Lung (tissue), 11 donors: ENCODE measurements at regions not wholly inside any gene's neighbourhood (a gene's known extent, or its start where the extent isn't known, plus 50 kb on each side); places are given as distances from the start of the nearest gene placed in this dataset.

ENCODE experiments used
- ATAC-seq: fragments of 200-7000 bp; cut with Tn5 transposase; one replicate; pipeline ENCODE4 v1.9.1; 2020; ENCODE audit warnings: moderate number of reproducible peaks; ENCODE audit not compliant: insufficient read depth, low FRiP score
- DNase-seq, 3 donors: peaks; one replicate each; pipeline ENCODE4 v3.0.0-alpha.2; 2013 to 2017
- H3K27ac ChIP-seq, 2 donors: one replicate each; pipeline ENCODE4 v1.5.1; 2013; ENCODE audit warnings: mild to moderate bottlenecking in 2 of 2, moderate library complexity in 2 of 2, control low read depth in 1 of 2, inconsistent platforms in 1 of 2, low read depth in 1 of 2, low read length in 1 of 2
- H3K27me3 ChIP-seq, 3 donors: one replicate each; pipeline ENCODE4 v1.5.1; 2013; ENCODE audit warnings: low read length in 2 of 3; ENCODE audit not compliant: control insufficient read depth in 3 of 3, insufficient read depth in 3 of 3
- H3K36me3 ChIP-seq, 4 donors: one replicate each; pipeline ENCODE4 v1.5.1; 2013; ENCODE audit warnings: low read length in 4 of 4, mild to moderate bottlenecking in 1 of 4, moderate library complexity in 1 of 4; ENCODE audit not compliant: control insufficient read depth in 4 of 4, insufficient read depth in 4 of 4
- H3K4me1 ChIP-seq, 5 donors: one replicate each; pipeline ENCODE4 v1.5.1; 2013; ENCODE audit warnings: low read length in 5 of 5, mild to moderate bottlenecking in 2 of 5, moderate library complexity in 1 of 5; ENCODE audit not compliant: control insufficient read depth in 5 of 5, insufficient read depth in 5 of 5
- H3K4me3 ChIP-seq: one replicate; pipeline ENCODE4 v1.5.1; 2013; ENCODE audit warnings: mild to moderate bottlenecking, control low read depth, moderate library complexity
- H3K9ac ChIP-seq, 2 donors: one replicate each; pipeline ENCODE4 v1.5.1; 2013; ENCODE audit warnings: low read length in 2 of 2, control low read depth in 1 of 2; ENCODE audit not compliant: insufficient read depth in 1 of 2
- H3K9me3 ChIP-seq, 4 donors: one replicate each; pipeline ENCODE4 v1.5.1; 2013; ENCODE audit warnings: low read length in 3 of 4, mild to moderate bottlenecking in 1 of 4, moderate library complexity in 1 of 4; ENCODE audit not compliant: control insufficient read depth in 4 of 4, insufficient read depth in 3 of 4
- WGBS, 2 donors: extraction: QIAGEN DNeasy Blood & Tissue Kit; methylation state at CpG; one replicate each; pipeline ENCODE4 v1.1.7; 2013; 5-methylcytosine and 5-hydroxymethylcytosine counted together
- TF ChIP-seq, protein P1 (sequence below): IDR thresholded peaks from 2 replicates; pipeline ENCODE4 v1.5.1; 2012; ENCODE audit warnings: mild to moderate bottlenecking; ENCODE audit errors: control extremely low read depth, extremely low read depth
- donor health status: control.
- donor health status: control.
- donor health status: Bipolar disorder and iron deficiency.
- donor health status: healthy.
- donor health status: DM: yes; HTN: yes; CAD: no.

DNA sequence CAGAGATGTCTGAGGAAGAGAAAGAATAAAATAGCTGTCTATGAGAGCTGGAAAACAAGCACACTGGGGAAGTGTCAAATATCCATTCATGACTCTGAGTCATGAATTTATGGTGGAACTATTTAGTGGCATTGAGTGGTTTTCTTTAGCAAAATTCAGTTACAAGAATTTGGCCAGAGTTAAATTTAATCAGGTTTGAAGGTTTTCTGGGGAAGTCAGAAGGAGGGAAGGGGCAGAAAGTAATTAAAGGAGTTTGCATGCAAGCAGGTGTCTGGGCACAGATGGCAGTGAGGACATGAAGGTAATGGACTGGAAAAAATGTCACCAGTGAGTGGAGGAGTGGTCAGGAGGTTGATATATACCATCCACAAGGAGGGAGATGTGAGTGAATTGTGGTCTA, 121.9 kb upstream of the IVNS1ABP start:
- no peak overlapping the region for H3K27ac ChIP-seq
- no peaks in the 10 kb centered on the region for H3K36me3 ChIP-seq
- DNase-seq, result no peak
- TF ChIP-seq, protein P1, sequence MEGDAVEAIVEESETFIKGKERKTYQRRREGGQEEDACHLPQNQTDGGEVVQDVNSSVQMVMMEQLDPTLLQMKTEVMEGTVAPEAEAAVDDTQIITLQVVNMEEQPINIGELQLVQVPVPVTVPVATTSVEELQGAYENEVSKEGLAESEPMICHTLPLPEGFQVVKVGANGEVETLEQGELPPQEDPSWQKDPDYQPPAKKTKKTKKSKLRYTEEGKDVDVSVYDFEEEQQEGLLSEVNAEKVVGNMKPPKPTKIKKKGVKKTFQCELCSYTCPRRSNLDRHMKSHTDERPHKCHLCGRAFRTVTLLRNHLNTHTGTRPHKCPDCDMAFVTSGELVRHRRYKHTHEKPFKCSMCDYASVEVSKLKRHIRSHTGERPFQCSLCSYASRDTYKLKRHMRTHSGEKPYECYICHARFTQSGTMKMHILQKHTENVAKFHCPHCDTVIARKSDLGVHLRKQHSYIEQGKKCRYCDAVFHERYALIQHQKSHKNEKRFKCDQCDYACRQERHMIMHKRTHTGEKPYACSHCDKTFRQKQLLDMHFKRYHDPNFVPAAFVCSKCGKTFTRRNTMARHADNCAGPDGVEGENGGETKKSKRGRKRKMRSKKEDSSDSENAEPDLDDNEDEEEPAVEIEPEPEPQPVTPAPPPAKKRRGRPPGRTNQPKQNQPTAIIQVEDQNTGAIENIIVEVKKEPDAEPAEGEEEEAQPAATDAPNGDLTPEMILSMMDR, result no peak
- peaks cover 0 to 13% (median 0%) of the 10 kb centered on the region in 5 donors for H3K4me1 ChIP-seq
- no peak overlapping the region for H3K4me3 ChIP-seq
- no peak for ATAC-seq
- no peaks in the 10 kb centered on the region for H3K9me3 ChIP-seq
- no peaks in the 10 kb centered on the region for H3K27me3 ChIP-seq
- no peak overlapping the region for H3K9ac ChIP-seq

GRCh38 chr1:185435696-185436379, 118.8 kb upstream of the IVNS1ABP start:
- Histone ChIP-seq H3K9me3 (no peaks in the 10 kb centered on the region), H3K27ac (no peak overlapping the region), H3K4me3 (no peak overlapping the region), H3K9ac (no peak overlapping the region), H3K4me1 (peaks cover 0 to 9% (median 0%) of the 10 kb centered on the region in 5 donors), H3K27me3 (no peaks in the 10 kb centered on the region), H3K36me3 (no peaks in the 10 kb centered on the region)
- no peak for DNase-seq
- TF ChIP-seq, protein P1, result no peak
- ATAC-seq, result no peak
- 92 to 100% methylated on average over 1 of the region's 1 CpG for WGBS, 2 donors

DNA sequence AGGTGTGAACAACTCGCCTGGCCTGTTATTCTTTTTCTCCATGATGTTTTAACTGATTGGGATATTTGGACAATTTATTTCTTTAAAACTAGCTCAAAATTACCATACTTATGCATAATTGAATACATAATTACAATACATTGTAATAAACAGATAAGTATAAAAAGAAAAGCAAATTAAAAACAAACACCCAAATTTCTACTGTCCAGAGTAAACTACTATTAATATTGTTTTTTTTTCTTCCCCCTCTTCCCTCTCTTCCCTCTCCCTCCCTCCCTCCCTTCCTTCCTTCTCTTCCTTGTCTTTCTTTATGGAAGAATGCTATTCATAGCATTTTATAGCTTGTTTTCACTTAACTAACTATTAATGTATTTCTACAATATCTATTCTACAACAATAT, 117.7 kb upstream of the IVNS1ABP start:
- Histone ChIP-seq H3K36me3 (no peaks in the 10 kb centered on the region), H3K4me1 (peaks cover 0 to 4% (median 0%) of the 10 kb centered on the region in 5 donors), H3K9ac (no peak overlapping the region), H3K27ac (no peak overlapping the region), H3K27me3 (no peaks in the 10 kb centered on the region), H3K9me3 (no peaks in the 10 kb centered on the region), H3K4me3 (no peak overlapping the region)
- DNase-seq, result no peak
- TF ChIP-seq, protein P1, result no peak
- no peak for ATAC-seq
- WGBS, 2 donors, result 92 to 96% methylated on average over 1 of the region's 1 CpG

DNA sequence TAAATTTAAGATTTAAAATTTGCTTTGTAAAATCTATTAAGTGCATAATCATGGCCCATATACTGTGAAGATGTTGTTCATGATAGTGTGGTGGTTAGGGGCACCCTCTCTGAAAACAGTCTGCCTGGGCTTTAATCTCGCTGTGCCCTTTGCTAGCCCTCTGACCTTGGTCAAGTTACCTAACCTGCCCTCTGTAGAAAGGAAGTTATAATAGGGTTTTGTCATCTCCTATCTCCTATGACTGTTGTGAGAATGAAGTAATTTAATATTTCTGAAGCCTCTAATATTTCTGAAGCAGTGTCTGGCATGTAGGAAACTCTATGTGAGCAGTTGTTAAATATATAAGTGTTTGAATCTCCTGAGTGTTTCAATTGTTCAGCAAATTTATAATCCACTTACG, 116.6 kb upstream of the IVNS1ABP start:
- ATAC-seq (no peak), DNase-seq (no peak)
- no peaks in the 10 kb centered on the region for H3K36me3 ChIP-seq
- H3K4me1 ChIP-seq, result no peaks in the 10 kb centered on the region
- H3K27ac ChIP-seq, result no peak overlapping the region
- TF ChIP-seq, protein P1, result no peak
- H3K9ac ChIP-seq, result no peak overlapping the region
- no peaks in the 10 kb centered on the region for H3K27me3 ChIP-seq
- peaks cover 0 to 2% (median 0%) of the 10 kb centered on the region in 4 donors for H3K9me3 ChIP-seq
- WGBS, 2 donors, result 29 to 60% methylated on average over 2 of the region's 2 CpGs
- no peak overlapping the region for H3K4me3 ChIP-seq
